HG03575 (cell line): ENCODE measurements at regions not wholly inside any gene's neighbourhood (a gene's known extent, or its start where the extent isn't known, plus 50 kb on each side); places are given as distances from the start of the nearest gene placed in this dataset.
"Not testable (repeated sequence)": the region's sequence is repeated elsewhere in the genome, so short reads cannot be mapped to it uniquely, and the experiment has no call there.

Source experiments
- ATAC-seq: cut with Tn5 transposase; IDR thresholded peaks from one replicate; pipeline ENCODE4 v1.9.1; 2021; ENCODE audit not compliant: unreplicated experiment, insufficient number of reproducible peaks, low FRiP score; ENCODE audit errors: extremely low read depth

GRCh38 chr21:21818898-21819297 lies 820.7 kb downstream of the NCAM2 start:
- ATAC-seq = no peak

GRCh38 chr21:21828130-21828529 lies 829.9 kb downstream of the NCAM2 start:
- no peak for ATAC-seq

DNA sequence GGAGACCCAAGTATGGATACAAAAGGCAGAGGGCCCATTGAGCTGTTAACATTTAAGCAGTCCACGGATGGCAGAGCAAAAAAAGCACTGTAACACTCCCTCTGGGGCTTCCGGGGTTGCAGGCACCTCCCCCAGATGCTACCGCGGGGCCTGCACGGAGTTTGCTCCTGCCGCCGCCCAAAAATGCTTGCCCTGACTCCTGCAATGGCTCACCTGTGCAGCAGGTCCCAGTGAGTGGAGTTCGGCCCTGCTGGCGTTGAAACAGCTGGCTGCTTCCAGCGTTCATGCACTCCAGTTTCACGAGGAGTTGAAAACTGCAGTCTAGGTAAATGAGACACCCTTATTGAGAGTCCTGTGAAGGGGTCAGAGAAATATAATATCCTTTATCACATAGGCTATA lies 832.8 kb downstream of the NCAM2 start:
- ATAC-seq = no peak

DNA sequence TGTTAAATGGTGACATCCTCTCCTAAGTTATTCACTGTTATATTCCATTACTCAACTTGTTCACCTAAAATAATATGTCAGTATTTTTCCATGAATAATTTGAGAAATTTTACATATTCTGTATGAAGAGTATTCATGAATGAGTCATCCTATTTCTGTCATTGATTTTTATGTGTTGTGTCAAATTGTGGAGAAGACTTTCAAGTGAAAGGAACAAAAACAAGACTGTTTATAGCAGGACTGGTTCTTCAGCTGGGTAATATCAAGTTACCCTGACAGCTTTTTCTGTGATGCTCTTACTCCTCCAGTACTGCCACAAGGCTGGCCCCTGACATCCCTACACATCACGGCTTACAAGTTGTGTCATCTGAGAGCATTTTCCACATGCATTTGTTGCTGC lies 847.7 kb downstream of the NCAM2 start:
- no peak for ATAC-seq

DNA sequence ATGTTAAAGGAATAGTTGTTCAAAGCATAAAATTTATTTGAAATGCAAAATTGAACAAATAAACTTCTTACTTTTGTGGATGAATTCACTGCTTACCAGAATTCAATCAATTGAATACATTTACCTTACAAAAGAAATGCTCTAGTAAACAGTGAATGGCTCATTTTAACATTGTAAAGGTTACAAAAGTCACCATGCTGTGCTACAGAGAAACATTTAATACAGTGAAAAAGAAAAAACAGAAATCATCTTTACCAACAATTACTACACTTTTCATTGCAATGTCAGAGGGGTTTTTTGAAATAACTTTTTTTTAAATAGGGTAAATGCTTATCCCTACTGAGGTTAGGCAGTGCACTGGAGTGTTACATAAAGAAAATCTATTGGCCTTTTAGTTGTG lies 853.0 kb downstream of the NCAM2 start:
- ATAC-seq = no peak

DNA sequence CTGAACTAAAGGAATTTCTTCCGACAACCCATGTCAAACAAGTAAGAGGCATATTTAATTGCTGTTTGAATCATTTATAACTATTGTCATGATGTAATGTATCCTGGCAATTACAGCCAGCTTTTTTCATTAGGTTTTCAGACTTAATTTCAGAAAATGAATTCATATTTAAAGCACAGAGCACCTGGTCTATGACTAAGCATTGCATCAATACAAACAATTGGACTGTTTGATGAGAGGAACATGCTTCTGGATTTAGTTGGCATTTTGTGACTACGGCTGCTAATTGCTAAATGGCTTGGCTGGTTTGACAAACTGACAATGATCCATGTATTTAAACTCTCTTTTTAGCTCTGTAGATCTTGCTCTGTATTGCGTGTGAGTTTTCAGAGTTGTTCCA lies 853.4 kb downstream of the NCAM2 start:
- no peak for ATAC-seq

DNA sequence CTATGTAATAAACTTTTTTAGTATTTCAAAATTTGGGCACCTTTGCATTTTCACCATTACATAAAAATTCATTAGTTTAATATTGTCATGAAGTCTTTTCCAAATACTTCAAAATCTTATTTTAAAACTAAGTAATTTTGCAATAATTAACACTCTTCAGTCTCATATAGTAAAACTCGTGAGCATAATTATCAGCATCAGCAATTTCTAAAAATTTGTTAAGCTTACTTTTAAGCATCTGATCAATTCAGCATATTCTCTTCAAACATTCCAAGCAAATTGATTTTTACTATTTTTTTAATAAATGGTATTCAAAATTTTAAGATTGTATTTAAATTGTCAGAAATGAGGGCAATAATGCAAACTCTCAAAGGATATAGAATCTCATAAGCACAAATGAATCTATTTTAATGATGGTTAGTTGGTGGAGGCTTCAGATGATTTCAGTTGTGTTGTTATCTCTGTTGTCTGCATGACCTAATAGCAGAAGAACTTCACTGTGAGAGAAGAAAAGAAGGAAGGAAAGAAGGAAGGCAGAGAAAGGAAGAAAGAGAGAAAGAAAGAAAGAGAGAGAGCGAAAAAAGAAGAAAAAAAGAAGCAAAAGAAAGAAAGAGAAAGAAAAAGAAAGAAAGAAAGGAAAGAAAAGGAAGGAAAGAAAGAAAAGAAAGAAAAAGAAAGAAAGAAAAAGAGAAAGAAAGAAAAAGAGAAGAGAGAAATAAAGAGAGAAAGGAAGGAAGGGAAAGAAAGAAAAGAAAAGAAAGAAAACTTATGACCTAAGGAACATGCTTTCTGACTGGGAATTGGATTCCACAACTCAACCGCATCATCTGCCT lies 860.5 kb downstream of the NCAM2 start:
- ATAC-seq = no peak

- ATAC-seq = no peak
Observed at GRCh38 chr21:21860888-21861287, 862.7 kb downstream of the NCAM2 start.

GRCh38 chr21:21864321-21864840 lies 866.2 kb downstream of the NCAM2 start:
- no peak for ATAC-seq

DNA sequence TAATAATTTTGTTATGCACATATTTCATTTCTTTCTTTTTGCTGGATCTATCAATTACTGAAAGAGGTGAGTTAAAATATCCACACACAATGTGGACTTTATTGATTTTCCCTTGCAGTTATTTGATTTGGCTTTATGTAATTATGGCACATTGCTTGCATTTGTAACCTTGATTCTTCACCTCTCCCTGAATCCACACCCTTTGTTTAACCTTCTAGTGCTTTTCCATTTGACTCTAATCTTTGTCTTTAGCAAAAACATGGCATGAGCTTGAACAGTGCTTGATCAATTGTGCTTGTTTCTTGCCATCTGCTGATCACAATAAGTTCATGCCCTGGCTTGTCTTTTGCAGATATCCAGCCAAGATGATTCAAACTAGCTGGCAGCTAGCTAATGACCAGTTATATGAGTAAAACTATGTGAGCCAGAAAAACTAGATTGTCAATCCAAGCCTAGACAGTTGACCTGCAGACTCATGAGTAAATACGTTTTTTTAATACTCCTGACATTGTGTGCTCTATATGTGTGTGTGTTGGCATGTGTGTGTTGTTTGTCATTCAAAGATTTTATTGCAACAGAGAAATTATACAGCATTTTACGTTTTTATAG lies 899.2 kb downstream of the NCAM2 start:
- ATAC-seq = no peak

DNA sequence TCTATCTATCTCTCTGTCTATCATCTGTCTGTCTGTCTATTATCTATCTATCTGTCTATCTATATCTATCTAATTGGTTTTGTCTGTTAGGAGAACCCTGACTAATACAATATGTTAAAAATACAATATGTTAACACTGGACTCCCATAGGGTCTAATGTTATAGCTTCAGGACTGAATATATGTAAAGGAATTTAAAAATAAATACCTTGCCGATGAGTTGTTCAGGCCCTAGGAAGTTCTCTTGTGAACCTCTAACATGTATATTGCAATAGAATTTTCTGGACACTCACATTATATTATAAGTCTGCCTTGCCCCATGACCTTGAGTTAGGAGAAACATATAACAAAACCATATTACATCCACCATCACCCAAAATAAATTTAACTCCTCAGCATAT lies 900.6 kb downstream of the NCAM2 start:
- ATAC-seq = no peak

- ATAC-seq = not testable (repeated sequence)
Observed at GRCh38 chr21:21902416-21902815, 904.2 kb downstream of the NCAM2 start.

GRCh38 chr21:21907271-21907670 lies 909.1 kb downstream of the NCAM2 start:
- no peak for ATAC-seq

DNA sequence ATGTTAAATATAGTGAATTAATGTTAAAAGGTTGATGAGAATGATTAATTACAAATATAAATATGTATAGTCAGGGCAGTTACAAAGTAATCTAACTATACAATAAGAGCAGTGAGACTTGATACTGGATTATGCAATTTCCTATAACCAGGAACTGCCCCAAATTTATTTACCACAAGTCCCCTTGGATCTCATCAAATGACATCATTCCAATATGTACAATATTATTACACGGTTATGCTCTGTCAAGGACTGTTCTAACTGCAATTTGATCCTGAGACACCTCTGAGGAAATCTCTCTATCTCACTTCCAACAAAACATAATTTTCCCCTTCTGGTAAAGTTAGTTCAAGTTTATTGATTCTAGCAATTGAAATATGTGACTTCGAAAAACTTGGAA lies 917.6 kb downstream of the NCAM2 start:
- ATAC-seq = no peak

GRCh38 chr21:21921410-21922232 lies 923.4 kb downstream of the NCAM2 start:
- ATAC-seq = no peak

GRCh38 chr21:21929226-21929625 lies 931.0 kb downstream of the NCAM2 start:
- no peak for ATAC-seq

DNA sequence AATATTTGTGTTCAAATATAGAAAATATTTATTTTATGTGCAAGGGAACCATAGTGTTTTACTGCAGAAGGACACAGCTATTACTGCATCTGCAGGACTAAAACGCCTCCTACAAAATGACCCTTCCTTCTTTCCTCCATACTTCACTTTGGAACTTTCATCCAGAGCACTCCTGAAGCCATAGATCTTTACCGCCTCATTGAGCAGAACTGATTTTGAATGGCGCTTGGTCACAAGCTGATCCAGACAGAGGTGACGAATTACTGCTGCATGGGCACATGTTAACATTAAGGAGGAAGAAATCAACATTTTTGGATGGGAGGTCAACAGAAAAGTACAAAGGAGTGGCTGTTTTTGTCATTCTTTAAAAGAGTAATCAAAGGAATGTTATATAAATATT lies 931.6 kb downstream of the NCAM2 start:
- no peak for ATAC-seq

GRCh38 chr21:21952566-21952965 lies 954.4 kb downstream of the NCAM2 start:
- ATAC-seq = no peak

DNA sequence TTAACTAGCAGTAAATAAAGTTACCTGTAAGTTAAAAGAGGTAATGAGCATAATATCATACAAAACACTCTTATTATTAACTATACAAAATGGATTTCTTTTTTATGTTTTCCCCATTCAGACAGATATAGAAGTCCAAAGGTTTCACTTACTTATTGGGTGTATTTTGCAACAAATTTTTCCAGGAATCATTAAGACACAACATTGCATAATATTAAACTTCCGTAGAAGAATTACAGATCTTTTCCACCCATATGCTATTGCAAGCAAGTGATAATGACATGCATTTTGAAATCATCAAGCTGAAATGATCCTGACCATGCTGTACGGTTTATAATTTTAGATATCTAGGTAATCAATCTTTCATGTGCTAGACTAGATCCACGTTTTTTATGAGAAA lies 957.0 kb downstream of the NCAM2 start:
- no peak for ATAC-seq

GRCh38 chr21:21957490-21957889 lies 959.3 kb downstream of the NCAM2 start:
- no peak for ATAC-seq
